Astrocyte of the cerebellum (primary cell): ENCODE measurements at regions not wholly inside any gene's neighbourhood (a gene's known extent, or its start where the extent isn't known, plus 50 kb on each side); places are given as distances from the start of the nearest gene placed in this dataset.
A peak's percentile ranks its signal among the peaks of the same experiment; 100 is the strongest.

ENCODE experiments used
- DNase-seq: peaks from one replicate; pipeline ENCODE4 v3.0.0-alpha.2; 2011; ENCODE audit warnings: low read depth
- H3K4me3 ChIP-seq: 2 replicates; pipeline ENCODE4 v1.5.1; 2011; ENCODE audit warnings: mild to moderate bottlenecking, low read depth, low read length, moderate library complexity
- in situ Hi-C: cut with HindIII; loops from 2 replicates; pipeline ENCODE4 v1.10.0; 2017; ENCODE audit warnings: low sequenced_read_pairs
- TF ChIP-seq, protein P1 (sequence below): IDR thresholded peaks from 2 replicates; pipeline ENCODE4 v1.5.1; 2012; ENCODE audit warnings: low read length, low read depth, moderate library complexity, mild to moderate bottlenecking; ENCODE audit errors: missing control alignments

DNA sequence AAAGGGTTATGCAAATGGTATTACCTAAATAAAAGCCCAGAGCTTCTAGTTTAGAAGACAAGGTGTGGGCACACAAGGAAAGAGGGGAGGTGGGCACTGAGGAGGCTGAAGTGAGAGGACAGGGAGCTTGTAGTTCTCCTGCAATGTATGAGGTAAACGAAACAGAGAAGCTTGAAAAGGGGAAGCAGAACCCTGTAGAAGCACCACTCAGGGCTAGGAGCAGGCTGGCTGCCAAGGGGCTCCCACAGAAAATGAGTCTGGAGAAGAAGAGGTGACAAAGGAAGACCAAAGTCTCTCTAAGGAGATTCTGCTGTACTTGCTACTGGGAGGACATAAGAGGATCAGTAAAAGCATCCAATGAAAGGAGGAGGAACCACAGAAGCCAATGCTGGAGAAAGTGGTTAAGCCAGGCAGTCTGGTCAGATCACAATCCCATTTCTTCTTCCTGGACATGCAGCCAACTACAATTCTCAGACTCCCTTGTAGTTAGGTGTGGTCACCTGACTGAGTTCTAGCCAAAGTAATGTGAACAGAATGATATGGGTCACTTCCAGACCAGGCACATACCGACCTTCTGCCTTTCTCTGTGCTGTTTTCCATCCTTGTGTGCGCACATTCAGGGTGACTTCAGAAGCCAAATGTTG, 174.5 kb upstream of the MAP3K1 start:
- no peak overlapping the region for H3K4me3 ChIP-seq
- in situ Hi-C loops = no loop called here
- no peak for DNase-seq
- TF ChIP-seq, protein P1, sequence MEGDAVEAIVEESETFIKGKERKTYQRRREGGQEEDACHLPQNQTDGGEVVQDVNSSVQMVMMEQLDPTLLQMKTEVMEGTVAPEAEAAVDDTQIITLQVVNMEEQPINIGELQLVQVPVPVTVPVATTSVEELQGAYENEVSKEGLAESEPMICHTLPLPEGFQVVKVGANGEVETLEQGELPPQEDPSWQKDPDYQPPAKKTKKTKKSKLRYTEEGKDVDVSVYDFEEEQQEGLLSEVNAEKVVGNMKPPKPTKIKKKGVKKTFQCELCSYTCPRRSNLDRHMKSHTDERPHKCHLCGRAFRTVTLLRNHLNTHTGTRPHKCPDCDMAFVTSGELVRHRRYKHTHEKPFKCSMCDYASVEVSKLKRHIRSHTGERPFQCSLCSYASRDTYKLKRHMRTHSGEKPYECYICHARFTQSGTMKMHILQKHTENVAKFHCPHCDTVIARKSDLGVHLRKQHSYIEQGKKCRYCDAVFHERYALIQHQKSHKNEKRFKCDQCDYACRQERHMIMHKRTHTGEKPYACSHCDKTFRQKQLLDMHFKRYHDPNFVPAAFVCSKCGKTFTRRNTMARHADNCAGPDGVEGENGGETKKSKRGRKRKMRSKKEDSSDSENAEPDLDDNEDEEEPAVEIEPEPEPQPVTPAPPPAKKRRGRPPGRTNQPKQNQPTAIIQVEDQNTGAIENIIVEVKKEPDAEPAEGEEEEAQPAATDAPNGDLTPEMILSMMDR = no peak

DNA sequence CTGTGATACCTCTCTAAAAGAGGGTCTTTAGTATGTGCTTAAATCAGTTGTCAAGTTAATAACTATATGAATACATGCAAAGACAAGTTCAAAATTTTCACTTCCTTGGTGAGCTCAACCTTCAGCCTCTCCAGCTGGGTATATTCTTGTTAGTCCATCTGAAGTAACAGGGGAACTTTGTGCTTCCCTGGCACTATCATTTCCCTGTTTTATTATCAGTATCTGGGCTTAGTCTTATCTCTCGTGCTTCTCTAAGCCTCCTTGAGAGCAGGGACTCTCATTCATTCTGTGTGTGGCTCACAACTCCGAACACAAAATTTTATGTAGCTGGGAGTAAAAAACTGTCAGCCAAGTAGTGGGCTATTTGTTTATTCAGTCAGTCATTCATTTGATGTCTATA, 175.9 kb upstream of the MAP3K1 start:
- in situ Hi-C loops = no loop called here
- H3K4me3 ChIP-seq = no peak overlapping the region
- TF ChIP-seq, protein P1 = no peak
- no peak for DNase-seq

DNA sequence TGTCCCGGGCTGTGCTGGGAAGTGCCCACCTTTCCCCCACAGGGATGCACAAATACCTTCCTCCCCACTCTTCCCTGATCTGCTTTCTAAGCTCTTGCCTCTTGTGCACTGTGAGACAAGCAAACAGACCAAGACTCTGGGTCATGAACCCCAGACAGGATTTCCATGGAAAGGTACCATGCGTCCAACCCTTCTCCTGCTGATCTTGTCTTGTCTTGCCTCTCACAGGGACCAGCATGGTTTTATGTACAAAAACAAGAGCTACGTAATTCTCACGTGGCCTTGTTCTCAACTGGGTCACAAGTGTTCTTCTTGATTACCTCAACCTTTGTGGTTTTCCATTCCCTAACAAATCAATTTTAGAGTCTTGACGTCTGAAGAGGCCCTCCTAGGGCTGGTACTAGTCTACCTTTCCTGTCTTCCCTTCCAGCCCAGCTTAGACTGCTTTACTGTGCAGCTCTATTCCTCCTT, 176.5 kb upstream of the MAP3K1 start:
- H3K4me3 ChIP-seq = no peak overlapping the region
- TF ChIP-seq, protein P1 = no peak
- no peak for DNase-seq
- in situ Hi-C loops = no loop called here

DNA sequence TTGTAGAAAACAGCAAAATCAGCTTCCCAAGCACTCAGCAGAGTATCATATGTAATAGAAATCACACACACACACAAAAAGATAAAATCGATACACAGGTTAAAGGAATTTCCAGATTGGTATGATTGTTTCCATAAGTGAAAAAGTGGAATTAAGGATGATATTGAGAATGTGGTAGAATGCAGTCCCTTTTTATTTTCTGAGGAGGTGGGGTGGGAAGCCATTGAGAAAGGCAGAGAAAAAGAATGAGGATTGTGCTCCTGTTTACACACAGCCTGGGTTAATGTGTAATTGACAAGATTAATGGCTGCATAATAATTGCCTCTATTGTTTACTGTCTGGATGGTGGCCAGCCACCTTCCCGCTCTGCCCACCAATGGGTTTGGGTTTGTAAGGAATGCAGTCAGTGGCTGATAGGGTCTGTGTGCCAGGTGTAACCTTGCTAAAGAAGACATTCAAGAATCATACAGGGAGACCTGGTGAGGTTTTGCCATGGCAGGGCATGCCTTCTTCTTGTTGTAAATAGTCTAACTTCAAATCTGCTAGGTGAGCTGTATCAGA, 177.2 kb upstream of the MAP3K1 start:
- TF ChIP-seq, protein P1 = no peak
- no peak for DNase-seq
- H3K4me3 ChIP-seq = no peak overlapping the region
- in situ Hi-C loops = no loop called here

DNA sequence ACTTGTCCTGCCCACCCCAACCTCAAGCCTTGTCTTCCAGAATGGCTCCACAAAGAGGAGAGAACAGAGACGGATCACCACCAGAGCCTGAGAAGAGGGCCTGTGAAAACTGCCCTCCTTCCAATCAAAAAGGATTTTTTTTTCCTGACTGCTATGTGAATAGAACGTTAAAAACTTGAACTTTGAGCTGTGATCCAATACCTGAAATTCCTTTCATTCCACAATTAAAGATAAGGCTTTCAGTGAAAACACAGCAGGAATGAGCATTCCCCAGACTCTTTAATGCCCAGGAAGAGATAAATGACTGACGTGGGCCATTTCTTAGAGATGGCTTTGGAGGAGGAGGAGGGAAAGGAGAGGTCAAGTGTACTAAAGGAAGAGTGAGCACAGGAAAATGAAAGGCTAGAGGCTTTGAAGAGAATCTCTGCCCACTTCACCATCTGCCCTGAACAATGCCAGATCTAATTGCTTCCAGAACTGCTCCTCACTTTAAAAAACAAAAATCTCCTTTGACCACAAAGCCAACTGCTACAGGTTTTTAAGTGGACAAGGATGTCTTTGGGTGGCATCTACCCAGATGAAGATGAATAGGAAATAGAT, 177.9 kb upstream of the MAP3K1 start:
- TF ChIP-seq, protein P1 = no peak
- no peak overlapping the region for H3K4me3 ChIP-seq
- peak; percentile 9 for DNase-seq
- in situ Hi-C loops = no loop called here

DNA sequence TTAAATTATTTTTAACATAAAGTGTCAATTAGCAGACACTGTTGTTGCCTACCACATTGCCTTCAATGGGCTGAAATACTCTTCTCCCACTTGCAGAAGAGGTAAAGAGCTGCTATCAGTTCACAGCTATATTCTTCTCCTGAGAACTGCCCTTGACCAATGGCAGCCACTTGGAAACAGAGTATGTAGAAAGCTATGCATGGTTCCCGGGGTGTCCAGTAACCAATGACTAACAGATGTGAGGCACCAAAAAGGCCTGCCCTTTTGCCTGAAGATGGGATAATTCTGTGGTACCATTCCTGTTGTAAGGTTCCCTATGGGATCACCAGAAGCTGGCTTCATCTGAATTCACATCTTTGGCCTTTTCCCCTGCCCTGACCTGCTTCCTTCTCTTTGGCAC, 181.4 kb upstream of the MAP3K1 start:
- no peak for DNase-seq
- TF ChIP-seq, protein P1 = no peak
- H3K4me3 ChIP-seq = no peak overlapping the region
- in situ Hi-C loops = no loop called here
